Stimulated activated CD4-positive, alpha-beta T cell treated with anti-CD3 and anti-CD28 coated beads, Interleukin-2, amount 100 ng/mL, for 4 hours (primary cell): ENCODE measurements at regions not wholly inside any gene's neighbourhood (a gene's known extent, or its start where the extent isn't known, plus 50 kb on each side); places are given as distances from the start of the nearest gene placed in this dataset.
"Not testable (repeated sequence)": the region's sequence is repeated elsewhere in the genome, so short reads cannot be mapped to it uniquely, and the experiment has no call there.

Experiments
- DNase-seq: peaks from one replicate; pipeline ENCODE4 v3.0.0-alpha.2; 2020; ENCODE audit warnings: low read depth

DNA sequence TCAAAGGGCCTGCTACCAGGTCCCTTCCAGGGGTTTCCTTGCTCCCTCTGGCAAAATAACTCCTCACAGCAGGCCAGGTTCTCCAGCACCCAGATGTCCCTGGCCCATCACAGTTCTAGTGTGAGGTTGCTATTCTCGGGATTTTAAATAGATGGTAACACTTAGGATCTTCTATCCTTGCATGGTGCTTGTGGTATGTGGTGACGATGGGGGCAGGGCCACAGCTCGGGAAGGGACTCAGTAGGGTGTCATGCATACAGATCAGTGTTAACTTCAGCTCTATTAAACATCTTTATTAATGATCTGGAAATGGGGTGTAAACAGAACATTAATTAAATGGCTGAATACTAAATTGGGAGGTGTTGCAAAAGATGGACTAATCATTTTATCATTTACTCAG, 323.8 kb downstream of the QKI start:
- no peak for DNase-seq

DNA sequence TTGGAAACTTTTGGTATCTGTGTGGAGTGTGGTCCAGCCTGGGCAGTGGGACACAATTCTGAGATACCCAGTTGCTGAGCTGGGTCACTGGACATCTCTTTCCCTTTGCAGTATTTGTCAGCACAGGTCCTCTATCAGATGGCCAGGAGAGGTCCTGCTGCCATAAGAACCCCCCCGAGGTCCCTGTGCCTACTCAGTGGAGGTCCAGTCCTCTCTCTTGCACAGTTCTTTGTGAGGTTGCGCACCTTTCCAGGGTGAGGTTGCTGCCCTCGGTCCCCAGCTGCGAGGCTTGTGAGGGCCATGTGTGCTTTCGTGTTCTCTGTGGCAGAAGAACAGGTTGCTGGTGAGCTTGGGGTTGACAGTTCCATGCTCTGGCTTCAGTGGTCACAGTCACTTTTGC, 320.6 kb downstream of the QKI start:
- no peak for DNase-seq

DNA sequence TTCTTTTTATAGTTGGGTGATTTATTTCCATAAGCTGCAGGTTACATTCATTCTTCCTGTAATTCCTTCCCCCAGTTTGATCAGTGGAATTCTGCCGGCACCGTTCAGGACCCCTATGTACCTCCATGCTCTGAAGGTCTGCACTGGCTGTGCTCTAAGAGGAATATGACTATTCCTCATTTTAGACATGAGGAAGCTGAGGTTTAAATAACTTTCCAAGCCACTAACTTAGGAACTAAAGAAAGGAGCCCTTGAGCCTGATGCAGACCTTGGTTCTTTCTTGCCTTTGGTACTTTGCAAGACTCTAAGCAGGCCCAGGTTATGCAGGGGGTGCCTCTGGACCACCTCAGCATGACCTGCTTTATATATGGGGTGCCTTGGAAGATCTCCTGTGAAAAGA, 318.5 kb downstream of the QKI start:
- no peak for DNase-seq

DNA sequence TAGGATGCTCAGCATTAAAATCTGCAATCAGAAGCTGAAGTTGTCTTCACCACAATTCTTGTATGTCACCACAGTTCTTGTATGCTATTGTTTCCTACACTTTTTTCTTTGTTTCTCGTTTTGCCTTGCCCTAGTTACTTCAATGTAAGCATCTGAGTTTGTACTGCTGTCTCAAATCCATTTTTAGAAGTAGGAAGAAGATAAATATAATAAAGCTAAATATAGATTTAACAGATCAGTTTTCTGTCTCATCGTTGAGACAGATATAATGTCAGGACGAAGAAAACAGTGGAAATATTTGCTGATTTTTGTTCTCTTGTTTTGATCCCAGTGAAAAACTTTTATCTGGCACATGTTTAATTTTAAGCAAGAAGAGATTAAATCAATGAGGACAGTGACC, 318.0 kb downstream of the QKI start:
- no peak for DNase-seq

DNA sequence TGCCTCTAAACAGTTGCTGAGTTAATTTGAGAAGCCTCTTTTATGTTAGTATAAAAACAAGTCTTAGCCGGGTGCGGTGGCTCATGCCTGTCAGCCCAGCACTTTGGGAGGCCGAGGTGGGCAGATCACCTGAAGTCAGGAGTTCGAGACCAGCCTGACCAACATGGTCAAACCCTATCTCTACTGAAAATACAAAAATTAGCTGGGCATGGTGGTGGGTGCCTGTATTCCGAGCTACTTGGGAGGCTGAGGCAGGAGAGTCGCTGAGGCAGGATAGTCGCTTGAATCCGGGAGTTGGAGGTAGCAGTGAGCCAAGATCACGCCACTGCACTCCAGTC, 317.5 kb downstream of the QKI start:
- not testable (repeated sequence) for DNase-seq

DNA sequence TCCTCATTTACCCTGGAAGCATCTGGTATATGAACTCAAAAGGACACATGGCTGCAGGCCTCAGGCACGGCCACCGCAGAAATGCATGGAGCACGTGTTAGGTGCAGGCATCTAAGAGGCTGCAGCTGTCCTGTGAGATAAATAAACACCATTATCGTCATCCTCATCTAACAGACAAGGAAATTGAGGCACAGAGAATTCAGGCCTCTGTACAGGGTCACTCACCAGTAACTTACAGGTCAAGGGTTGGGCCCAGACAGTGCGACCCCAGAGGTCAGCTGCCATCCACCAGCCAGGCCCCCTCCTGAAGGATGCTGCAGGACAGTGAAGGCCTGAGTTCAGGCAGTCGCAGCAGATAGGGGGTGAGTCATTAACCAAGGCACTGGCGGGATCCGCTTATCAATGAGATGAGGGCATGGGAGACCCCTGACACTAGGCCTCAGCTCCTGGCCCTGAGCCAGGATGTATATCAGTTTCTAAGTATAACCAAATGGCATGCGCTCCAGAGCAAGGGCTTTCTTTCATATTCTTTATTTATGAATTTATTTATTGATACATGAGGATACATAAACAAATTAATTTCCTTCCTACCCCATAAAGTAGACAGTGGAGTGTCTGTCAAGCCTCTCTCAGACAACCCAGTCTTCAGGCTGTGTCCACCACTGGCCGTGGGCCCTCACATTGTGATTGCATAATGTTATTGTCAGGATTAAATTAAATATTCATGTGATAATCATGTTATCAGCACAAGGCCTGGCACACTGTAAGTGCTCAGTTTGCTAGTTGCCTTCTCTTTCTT, 316.9 kb downstream of the QKI start:
- DNase-seq: no peak

DNA sequence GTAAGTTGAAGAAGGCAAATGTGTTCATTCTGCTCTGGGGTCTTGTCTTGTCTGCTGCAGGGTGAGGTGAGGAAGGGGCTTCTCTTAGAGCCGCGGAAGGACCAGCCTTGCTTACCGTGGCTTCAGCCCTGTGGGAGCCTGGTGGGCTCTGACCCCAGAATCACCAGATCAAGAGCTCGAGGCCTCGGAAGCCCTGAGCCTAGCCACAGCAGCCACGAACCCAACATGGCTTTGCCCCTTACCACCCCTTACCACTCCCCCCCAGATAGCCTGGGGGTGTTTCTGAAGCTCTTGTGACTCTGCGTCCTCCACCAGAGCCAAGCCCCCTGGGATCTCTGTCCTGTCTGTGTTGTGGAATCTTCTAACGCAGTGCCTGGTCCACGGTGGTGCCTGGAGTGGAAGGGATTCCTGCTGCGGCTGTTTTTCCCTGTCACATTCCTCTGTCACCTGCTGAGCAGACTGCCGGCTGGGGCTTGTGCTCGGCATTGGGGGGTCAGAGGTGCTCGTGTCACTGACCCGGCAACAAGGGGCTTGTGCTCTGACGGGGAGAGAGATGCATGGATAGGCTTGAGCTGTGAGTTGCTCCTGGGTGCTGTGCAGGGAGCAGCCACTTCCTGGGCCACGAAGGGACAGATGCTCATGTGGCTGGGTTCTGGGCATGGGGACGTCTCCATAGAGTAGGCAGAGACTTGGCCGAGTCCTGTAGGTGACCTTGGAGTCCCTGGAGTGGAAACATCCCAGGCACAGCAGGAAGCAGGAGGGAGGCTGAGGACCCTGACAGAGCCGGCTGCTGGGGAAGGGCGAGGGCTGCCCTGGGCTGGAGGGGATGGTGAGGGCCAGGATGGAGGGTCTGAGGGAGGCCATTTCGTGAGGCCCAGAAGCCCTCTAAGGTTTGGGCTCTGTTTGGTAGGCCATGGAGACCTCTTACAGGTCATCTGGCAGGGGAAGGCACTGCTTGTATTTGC, 316.0 kb downstream of the QKI start:
- DNase-seq: no peak

DNA sequence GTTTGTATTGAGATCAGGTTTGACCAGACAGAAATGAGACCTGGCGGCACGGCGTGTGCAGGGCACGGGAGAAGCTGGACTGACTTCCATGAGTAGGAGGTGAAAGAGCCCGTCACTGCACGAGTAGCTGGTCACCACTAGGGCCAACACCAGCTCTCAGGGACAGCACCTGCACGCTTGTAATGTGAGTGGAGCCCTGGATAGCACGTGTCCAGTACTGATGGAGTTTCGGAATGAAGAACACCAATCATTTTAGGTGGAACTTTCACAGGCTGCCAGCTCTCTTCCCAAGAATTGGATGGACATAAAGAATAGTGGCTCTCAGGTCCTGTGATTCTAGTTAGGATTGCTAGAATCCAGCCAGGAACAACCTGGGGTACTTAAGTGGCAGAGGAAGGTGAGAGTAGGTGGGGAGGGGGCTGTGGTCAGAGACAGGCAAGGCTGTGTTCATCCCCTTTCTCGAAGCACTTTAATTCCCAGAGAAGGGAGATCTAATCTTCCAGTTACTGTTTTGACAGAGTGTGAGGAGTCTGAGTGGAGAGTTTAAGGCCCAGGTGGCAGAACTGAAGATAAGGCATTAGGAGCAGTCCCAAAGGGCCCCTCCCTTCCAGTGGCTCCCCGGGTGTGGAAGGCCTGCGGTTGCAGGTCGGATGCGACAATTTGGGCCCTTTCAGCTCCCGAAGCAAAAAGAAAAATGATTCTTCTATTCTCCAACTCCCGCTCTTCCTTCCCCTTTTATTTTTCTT, 314.8 kb downstream of the QKI start:
- no peak for DNase-seq

DNA sequence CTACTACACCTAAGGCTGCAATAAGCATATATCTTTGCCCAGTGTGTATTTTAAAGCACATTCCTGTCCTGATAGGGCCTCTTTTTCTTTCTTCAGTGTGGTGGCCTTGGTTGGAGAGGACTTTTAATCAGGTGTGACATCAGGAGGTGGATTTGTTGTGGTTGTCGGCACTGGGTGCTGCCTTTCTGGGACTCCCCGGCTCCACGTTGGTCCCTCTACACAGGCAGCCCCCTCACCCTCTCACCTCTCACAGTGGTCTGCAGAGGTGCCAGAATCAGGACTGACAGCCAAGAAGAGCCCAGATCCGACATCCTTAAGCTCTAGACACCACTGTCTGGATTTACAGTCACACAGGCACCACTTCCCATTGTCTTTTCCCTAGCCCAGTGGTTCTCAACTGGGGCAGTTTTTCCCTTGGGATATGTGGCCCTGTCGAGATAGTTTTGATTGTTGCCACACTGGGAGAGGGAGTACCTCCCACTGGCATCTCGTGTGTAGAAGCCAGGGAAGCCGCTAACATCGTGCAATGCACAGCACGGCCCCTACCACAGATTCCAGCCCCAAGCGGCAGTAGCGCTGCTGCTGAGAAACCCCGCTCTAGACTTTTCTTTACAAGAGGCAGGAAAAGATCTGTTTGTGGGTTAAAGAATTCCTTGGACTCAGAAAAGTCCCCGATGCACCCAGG, 314.1 kb downstream of the QKI start:
- no peak for DNase-seq

DNA sequence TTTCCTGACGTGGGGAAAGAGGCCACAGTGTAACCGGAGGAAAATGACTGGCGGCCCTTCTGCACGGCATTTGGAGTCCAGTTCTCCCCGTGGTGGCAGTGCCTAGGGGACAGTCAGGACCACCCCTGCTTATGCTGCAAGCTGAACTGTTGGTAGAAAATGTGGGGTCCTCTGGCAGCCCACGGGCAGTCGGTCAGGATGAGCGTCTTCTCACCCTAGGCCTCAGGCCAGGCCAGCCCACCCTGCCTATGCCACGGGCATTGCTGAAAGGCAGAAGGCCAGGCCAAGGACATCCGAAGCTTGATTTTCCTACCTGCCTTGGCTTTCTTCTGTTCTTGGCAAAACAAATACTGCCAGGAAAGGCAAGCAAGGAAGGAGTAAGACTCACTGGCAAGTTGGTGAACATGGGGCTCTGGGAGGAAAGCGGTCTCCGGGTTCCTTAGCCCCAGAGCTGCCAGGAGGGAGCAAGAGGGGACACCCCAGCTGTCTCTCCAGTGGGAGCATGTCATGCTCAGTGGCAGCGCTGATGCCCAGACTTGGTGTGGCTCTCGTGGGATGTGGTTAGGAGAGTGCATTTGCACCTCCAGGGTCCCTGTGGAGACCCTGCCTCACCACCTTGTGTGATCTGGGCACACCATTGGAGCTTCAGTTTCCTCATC, 311.6 kb downstream of the QKI start:
- DNase-seq: no peak

DNA sequence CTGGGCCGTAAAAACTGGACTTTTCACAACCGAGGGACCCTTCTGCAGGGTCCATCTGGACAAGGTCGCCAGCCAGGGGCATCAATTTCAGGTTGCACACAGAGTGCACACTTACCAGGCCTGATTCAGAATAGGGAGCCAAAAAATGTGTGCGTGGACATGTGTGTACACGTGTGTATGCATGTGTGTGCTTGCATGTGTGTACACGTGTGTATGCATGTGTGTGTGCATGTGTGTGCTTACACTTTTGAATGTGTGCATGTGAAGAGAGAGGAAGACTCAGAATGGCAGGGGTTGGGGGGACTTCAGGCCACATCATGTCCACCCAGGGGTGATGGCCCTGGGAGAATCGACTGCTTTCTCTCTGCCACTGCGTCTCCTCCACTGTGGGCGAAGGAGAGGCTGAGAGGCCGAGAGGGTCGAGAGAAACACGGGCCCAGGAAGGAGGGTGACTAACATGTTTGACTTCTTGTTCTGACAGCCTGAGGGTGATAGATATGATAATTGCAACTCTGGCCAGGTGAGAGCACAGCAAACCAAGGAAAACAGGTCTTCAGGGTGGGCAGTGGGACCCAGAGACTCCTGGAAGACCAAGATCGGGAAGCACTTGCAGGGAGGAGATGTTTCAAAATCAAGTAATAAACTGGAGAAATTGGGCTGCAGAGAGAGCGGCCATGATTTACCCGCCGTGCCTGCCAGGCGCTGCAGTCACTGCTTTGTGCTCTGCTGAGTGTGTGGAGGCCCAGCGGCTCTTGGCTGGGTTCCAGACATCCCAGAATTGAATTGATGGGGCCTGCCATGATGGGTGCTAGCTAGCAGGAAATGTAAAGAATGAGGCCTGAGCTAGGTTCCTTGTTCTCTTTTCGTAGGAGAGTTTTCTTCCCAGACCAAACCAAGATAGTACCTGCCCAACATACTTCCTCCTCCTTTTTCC, 310.8 kb downstream of the QKI start:
- no peak for DNase-seq

DNA sequence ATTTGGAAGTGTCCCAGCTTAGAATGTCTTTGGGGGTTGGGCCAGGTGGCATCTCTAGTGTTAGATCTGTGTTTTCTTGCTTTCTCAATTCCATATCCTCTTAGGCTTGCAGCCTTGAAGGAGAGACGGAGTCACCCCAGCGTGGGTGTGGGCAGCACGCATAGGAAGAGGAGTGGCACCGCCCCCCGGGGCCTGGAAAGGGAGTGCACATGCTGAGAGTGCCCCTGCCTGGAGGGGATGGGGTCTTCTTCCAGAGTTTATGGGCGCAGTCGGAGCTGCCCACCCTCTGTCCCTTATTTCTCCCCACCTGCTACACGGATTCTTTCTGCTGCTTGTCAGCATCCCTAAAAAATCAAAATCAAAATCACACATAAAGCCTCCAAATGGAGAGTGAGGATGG, 309.7 kb downstream of the QKI start:
- no peak for DNase-seq

DNA sequence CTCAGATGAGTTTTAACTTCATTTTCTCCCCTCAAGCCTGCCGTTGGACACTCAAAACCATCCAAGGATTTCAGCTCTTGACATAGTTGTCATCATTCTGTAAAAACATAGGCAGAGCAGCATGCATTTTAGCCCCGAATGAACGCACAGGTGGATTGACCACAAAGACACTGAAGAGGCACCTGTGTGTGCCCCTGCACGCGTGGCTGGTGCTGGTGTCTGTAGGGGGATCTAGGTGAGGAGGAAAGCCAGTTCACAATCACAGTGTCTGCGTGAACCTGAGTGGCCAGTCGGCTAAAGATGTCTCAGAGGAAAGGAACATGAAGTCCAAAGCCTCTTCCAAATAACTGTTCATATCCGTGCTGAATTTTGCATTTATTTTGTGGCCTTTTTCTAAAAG, 309.2 kb downstream of the QKI start:
- no peak for DNase-seq

DNA sequence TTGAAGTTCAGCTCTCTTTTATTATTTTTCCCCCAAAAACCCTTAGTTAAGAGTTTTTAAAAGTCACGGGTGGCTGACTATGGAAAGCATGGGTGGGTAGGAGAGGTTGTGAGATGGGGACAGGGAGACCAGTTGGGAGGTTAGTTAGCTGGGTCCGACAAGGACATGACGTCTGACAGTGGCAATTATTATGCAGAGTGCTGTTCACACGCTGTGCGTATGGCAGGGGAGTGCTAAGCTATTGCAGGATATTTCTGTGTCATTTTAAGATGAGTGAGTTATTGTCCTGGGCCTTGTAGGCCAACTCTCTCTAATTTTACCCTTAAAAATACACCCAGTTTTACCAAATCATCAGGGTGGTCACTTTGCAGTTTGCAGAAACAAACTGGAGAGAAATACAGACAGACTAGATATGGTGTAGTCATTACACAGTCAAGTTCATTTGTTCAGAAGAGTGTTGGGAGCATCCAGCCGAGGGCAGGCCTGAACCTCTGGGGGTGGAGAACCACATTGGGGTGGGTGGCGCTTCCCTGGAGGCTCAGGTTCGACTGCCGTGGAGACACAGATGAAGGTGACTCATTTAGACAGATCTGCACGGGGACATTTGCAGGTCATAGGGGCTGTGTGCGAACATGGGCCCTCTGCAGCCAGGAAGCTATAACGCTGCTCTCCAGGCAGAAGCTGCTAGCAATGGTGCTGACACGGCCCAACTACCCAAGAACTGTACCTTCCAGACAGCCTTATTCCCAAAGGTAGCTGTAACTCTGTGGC, 307.6 kb downstream of the QKI start:
- DNase-seq: no peak

DNA sequence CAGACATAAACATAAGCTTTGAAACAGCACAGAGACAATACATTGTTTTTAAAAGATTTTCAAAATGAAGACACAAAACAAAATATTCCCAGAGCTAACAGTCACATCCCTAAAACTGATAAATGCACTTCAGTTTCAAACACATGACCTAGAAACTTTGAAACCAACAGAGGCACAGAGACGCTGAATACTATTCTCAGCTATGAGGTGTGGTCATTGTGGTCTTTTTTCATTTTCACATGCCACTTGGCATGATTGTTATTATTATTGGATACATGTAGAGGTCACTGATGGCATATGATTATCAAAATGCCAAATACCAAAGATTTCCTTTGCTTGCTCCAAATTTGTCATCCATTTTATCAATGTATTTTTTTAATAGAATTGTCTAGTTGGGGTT, 306.9 kb downstream of the QKI start:
- DNase-seq: no peak

DNA sequence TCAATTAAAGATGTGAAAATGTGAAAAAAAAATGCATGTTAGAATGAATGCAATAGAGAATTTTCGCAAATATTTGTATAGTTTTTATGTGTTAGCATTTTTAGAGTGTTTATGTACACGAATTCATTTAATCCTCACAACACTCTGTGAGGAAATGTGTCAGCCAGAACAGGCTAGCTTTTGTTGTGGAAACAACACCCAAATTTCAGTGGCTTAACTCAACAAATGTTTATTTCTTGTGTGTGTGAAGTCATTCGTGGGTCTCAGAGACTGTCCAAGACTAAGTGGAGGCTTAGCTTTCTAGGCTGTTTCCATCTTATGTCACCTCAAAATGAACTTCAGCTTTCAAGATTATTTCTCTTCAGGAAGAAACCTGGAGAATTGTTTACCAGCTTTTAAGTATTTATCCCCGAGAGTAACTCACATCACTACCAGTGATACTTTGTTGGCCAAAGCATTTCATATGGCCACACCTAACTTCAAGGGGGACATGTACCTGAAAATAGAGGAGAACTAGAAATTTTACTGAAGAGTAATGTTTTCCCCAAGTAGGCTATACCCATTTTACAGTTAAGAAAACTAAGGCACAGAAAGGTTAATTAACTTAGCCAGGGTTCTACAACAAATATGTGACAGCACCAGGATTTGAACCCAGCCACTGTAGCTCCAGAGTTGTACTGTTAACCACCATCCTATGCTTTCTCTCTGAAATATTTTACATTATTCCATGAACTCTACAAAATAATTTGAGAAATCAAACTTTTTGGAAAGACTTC, 306.1 kb downstream of the QKI start:
- DNase-seq: no peak

DNA sequence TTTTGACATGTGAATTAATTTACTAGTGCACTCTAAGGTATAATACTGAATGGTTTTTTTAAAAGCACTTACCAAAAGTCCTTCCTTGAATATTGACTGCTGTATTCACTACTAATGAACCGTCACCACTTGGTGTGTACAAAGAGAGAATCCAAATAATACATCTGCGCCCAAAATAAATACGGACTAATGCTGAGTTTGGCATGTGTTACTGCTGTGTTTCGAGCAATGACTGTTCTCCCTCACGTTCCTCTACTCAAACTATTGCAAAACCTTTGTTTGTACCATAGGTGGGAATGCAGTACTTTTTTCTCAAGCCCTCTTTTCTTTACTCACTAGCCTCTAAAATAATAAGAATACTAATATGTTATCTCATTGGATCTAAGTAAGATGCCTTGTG, 305.5 kb downstream of the QKI start:
- DNase-seq: no peak

DNA sequence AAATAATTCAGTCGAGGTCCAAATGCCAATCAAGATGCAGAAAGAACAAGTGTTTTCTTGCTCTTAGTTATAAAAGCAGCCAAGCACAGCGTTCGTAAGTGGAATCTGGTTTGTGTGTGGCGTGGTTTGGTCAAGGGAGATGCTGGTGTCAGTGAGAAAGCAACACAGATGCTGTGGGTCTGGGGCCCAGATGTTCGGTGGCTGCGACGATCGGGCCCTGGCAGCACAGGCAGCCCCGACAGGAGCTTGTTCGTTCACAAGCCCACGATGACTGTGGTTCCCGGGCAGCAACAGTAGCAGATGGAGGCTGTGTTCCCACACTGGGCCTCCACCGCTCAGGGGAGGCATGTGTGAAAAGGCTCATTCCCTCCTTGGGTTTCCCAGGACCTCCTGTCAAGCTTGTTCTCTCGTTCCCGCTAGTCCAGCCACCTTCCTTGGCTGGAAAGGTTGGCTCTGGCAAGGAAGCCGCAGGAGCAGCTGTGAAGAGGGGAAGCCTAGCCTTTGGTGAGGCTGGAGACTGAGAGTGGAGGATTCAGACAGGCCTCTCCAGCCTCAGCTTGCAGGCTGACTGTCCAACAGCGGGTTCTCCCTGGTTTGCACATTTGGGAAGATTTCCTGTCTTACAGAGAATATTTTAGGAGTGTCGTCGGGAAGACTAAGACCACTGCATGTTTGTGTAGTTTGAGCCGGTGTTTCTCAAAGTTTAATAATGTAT, 304.7 kb downstream of the QKI start:
- DNase-seq: no peak
